PC-9 (cell line): ENCODE measurements at regions not wholly inside any gene's neighbourhood (a gene's known extent, or its start where the extent isn't known, plus 50 kb on each side); places are given as distances from the start of the nearest gene placed in this dataset.

Source experiments
- BruUV-seq: library from RNA; stranded (reverse); fragments of 400-500 nt; replicated peaks from 2 replicates; lab custom pipeline; 2021; lab: Mats Ljungman, UMichigan
- CTCF ChIA-PET: fragments of 300-600 bp; sonication (Branson Sonifier 250); formaldehyde crosslinking; loops from one replicate; lab custom pipeline; 2022; ENCODE audit warnings: antibody characterized with exemption; lab: Charles Lee
- POLR2A ChIA-PET: fragments of 300-600 bp; sonication (Branson Sonifier 250); formaldehyde crosslinking; loops from one replicate; lab custom pipeline; 2022; ENCODE audit warnings: antibody characterized with exemption; ENCODE audit not compliant: unreplicated experiment; lab: Charles Lee
- DNase-seq, 2 experiments: peaks; one replicate each; pipeline versions ENCODE4 v3.0.0 to v3.0.0-alpha.2; 2015 to 2022; ENCODE audit warnings: mixed read lengths in 1 of 2
- H2AFZ ChIP-seq: fragments of 200-600 bp; sonication (generic); 2 replicates; pipeline ENCODE4 v1.8.1; 2017; ENCODE audit warnings: antibody characterized with exemption
- H3F3A ChIP-seq: fragments of 200-600 bp; sonication (generic); 2 replicates; pipeline ENCODE4 v1.8.1; 2017; ENCODE audit warnings: antibody characterized with exemption, mild to moderate bottlenecking, low read depth; ENCODE audit not compliant: insufficient read depth
- H3K27ac ChIP-seq: fragments of 200-600 bp; sonication (generic); 2 replicates; pipeline ENCODE4 v1.6.1; 2016; ENCODE audit warnings: mixed run types
- H3K27me3 ChIP-seq: fragments of 200-600 bp; sonication (generic); 2 replicates; pipeline ENCODE4 v1.6.1; 2016; ENCODE audit warnings: low read depth, mixed run types; ENCODE audit not compliant: insufficient read depth
- H3K36me3 ChIP-seq: fragments of 200-600 bp; sonication (generic); 2 replicates; pipeline ENCODE4 v1.6.1; 2016; ENCODE audit warnings: low read depth, mixed run types
- H3K4me1 ChIP-seq: fragments of 200-600 bp; sonication (generic); replicated peaks from 2 replicates; pipeline ENCODE4 v1.6.1; 2016; ENCODE audit warnings: mixed run types; ENCODE audit not compliant: insufficient read depth
- H3K4me2 ChIP-seq: fragments of 200-600 bp; sonication (generic); 2 replicates; pipeline ENCODE4 v1.6.1; 2017; ENCODE audit warnings: mixed run types
- H3K4me3 ChIP-seq: fragments of 200-600 bp; sonication (generic); 2 replicates; pipeline ENCODE4 v1.6.1; 2016; ENCODE audit warnings: mixed run types
- H3K79me2 ChIP-seq: fragments of 200-600 bp; sonication (generic); 2 replicates; pipeline ENCODE4 v1.6.1; 2017; ENCODE audit warnings: low read depth, mixed run types
- H3K9me2 ChIP-seq: fragments of 200-600 bp; sonication (generic); 2 replicates; pipeline ENCODE4 v1.8.1; 2017; ENCODE audit warnings: mild to moderate bottlenecking; ENCODE audit not compliant: insufficient read depth
- H3K9me3 ChIP-seq: fragments of 200-600 bp; sonication (generic); 2 replicates; pipeline ENCODE4 v1.8.1; 2016; ENCODE audit warnings: low read depth; ENCODE audit not compliant: insufficient read depth
- H4K20me1 ChIP-seq: fragments of 200-600 bp; sonication (generic); 2 replicates; pipeline ENCODE4 v1.8.1; 2017; ENCODE audit not compliant: insufficient read depth
- CTCF ChIP-seq: fragments of 200-600 bp; sonication (generic); conservative IDR thresholded peaks from 2 replicates; pipeline ENCODE4 v1.6.1; 2017; ENCODE audit warnings: mixed run types, antibody characterized with exemption, mild to moderate bottlenecking, moderate library complexity
- EZH2 ChIP-seq: fragments of 200-600 bp; sonication (generic); IDR thresholded peaks from 2 replicates; pipeline ENCODE4 v1.8.0; 2017; ENCODE audit warnings: antibody characterized with exemption, low read depth
- intact Hi-C: fragments of 100-400 bp; cut with micrococcal nuclease; formaldehyde crosslinking; loops from one replicate; pipeline ENCODE4 v1.10.0; 2022; ENCODE audit not compliant: unreplicated experiment

GRCh38 chr11:15671216-15671615, 556.5 kb downstream of the INSC start:
- no TSS peak for BruUV-seq
- H4K20me1 ChIP-seq: no peaks in the 10 kb centered on the region
- H3K36me3 ChIP-seq: no peaks in the 10 kb centered on the region
- TF ChIP-seq CTCF: no peak
- TF ChIP-seq EZH2: no peak
- peaks cover 8% of the 10 kb centered on the region; the same call in 1 of the 2 replicates for H3K9me3 ChIP-seq
- no peaks in the 10 kb centered on the region for H3K9me2 ChIP-seq
- intact Hi-C loops: no loop called here
- no peak overlapping the region for H3K4me2 ChIP-seq
- peaks cover under 1% of the 10 kb centered on the region; the same call in 1 of the 2 replicates for H3K4me1 ChIP-seq
- no peak overlapping the region for H3K4me3 ChIP-seq
- no peak for DNase-seq
- no peak overlapping the region for H3K27ac ChIP-seq
- CTCF ChIA-PET: no interaction called here
- no peaks in the 10 kb centered on the region for H3K27me3 ChIP-seq
- no peaks in the 10 kb centered on the region for H3K79me2 ChIP-seq
- H2AFZ ChIP-seq: no peak overlapping the region
- POLR2A ChIA-PET: no interaction called here
- 0 out of 2 replicates have a peak, but pooled peaks cover under 1% of the 10 kb centered on the region for H3F3A ChIP-seq

- H3K4me2 ChIP-seq: no peak overlapping the region
- no TSS peak for BruUV-seq
- H3K79me2 ChIP-seq: no peaks in the 10 kb centered on the region
- H3K27me3 ChIP-seq: no peaks in the 10 kb centered on the region
- TF ChIP-seq EZH2 (no peak), CTCF (no peak)
- ChIA-PET POLR2A (no interaction called here), CTCF (no interaction called here)
- no peak overlapping the region for H3K27ac ChIP-seq
- no peak overlapping the region for H2AFZ ChIP-seq
- no peaks in the 10 kb centered on the region; the same call in none of the 2 replicates for H3K9me3 ChIP-seq
- intact Hi-C loops: no loop called here
- H3K4me3 ChIP-seq: no peak overlapping the region
- H3K36me3 ChIP-seq: 0 out of 2 replicates have a peak, but pooled peaks cover 3% of the 10 kb centered on the region
- no peaks in the 10 kb centered on the region for H3K4me1 ChIP-seq
- no peaks in the 10 kb centered on the region for H4K20me1 ChIP-seq
- no peaks in the 10 kb centered on the region for H3F3A ChIP-seq
- DNase-seq: no peak
- H3K9me2 ChIP-seq: no peaks in the 10 kb centered on the region
Observed at GRCh38 chr11:15672825-15673224, 558.1 kb downstream of the INSC start.

- H3K27me3 ChIP-seq: no peaks in the 10 kb centered on the region
- intact Hi-C loops: no loop called here
- no peaks in the 10 kb centered on the region for H3K9me2 ChIP-seq
- H3K79me2 ChIP-seq: no peaks in the 10 kb centered on the region
- no peaks in the 10 kb centered on the region for H4K20me1 ChIP-seq
- CTCF ChIA-PET: no interaction called here
- no peaks in the 10 kb centered on the region for H3K4me1 ChIP-seq
- no peak for TF ChIP-seq EZH2
- no peak for TF ChIP-seq CTCF
- no TSS peak for BruUV-seq
- POLR2A ChIA-PET: no interaction called here
- H3K27ac ChIP-seq: no peak overlapping the region
- DNase-seq: no peak
- no peak overlapping the region for H3K4me2 ChIP-seq
- H3F3A ChIP-seq: no peaks in the 10 kb centered on the region
- H3K4me3 ChIP-seq: no peak overlapping the region
- no peak overlapping the region for H2AFZ ChIP-seq
- H3K36me3 ChIP-seq: 0 out of 2 replicates have a peak, but pooled peaks cover 3% of the 10 kb centered on the region
- no peaks in the 10 kb centered on the region; the same call in none of the 2 replicates for H3K9me3 ChIP-seq
Observed at GRCh38 chr11:15673408-15673831, 558.7 kb downstream of the INSC start.
